Uterus (tissue), 2 donors: ENCODE measurements at regions not wholly inside any gene's neighbourhood (a gene's known extent, or its start where the extent isn't known, plus 50 kb on each side); places are given as distances from the start of the nearest gene placed in this dataset.

Experiments
- POLR2A ChIP-seq, 2 donors: fragments of 450-650 bp; IDR thresholded peaks; one replicate each; pipeline ENCODE4 v1.6.1; 2016; ENCODE audit warnings: antibody characterized with exemption in 2 of 2, mild to moderate bottlenecking in 1 of 2, moderate library complexity in 1 of 2
- TF ChIP-seq, protein P1 (sequence below), 4 experiments: fragments of 200-600 bp in 2 of 4; fragments of 450-650 bp in 2 of 4; sonication (generic) in 2 of 4; IDR thresholded peaks; one replicate each; pipeline ENCODE4 v1.5.1; 2016 to 2019; ENCODE audit warnings: antibody characterized with exemption in 4 of 4, mild to moderate bottlenecking in 2 of 4, moderate library complexity in 1 of 4

DNA sequence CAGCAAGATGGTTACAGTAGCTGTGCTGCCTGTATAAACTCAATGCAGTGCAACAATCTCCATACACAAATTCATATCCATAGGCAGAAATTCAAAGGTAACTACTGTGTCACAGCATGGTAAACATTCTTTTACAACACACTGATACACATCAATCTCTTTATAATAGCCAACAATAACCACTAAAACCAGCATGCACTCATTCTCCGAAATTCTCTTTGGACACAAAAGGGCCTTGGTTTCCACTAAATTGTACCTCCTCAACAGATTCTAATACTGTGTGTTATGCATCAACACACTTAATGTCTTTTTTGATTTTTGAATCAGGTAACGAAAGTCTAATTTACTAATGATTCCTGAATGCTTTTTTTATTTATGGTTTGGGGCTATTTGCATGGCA, 1323.7 kb downstream of the GRIK2 start:
- TF ChIP-seq, protein P1, sequence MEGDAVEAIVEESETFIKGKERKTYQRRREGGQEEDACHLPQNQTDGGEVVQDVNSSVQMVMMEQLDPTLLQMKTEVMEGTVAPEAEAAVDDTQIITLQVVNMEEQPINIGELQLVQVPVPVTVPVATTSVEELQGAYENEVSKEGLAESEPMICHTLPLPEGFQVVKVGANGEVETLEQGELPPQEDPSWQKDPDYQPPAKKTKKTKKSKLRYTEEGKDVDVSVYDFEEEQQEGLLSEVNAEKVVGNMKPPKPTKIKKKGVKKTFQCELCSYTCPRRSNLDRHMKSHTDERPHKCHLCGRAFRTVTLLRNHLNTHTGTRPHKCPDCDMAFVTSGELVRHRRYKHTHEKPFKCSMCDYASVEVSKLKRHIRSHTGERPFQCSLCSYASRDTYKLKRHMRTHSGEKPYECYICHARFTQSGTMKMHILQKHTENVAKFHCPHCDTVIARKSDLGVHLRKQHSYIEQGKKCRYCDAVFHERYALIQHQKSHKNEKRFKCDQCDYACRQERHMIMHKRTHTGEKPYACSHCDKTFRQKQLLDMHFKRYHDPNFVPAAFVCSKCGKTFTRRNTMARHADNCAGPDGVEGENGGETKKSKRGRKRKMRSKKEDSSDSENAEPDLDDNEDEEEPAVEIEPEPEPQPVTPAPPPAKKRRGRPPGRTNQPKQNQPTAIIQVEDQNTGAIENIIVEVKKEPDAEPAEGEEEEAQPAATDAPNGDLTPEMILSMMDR (IDR thresholded peaks at IDR 0.05): no peak
- TF ChIP-seq POLR2A (IDR thresholded peaks at IDR 0.05): no peak
